Small intestine (tissue), 7 donors: ENCODE measurements at regions not wholly inside any gene's neighbourhood (a gene's known extent, or its start where the extent isn't known, plus 50 kb on each side); places are given as distances from the start of the nearest gene placed in this dataset.
A peak's percentile ranks its signal among the peaks of the same experiment; 100 is the strongest.

Experiments
- DNase-seq, 2 donors: peaks; one replicate each; pipeline versions ENCODE4 v3.0.0 to v3.0.0-alpha.2; 2013
- FAIRE-seq: peaks from 2 replicates; lab custom pipeline; 2012; peaks lifted over from hg19 to GRCh38; lab: Jason Lieb, UNC
- H3K27ac ChIP-seq, 3 donors: one replicate each; pipeline ENCODE4 v1.5.1; 2013; ENCODE audit warnings: low read length in 2 of 3, mild to moderate bottlenecking in 2 of 3, control low read depth in 1 of 3, inconsistent platforms in 1 of 3, low read depth in 1 of 3, moderate library complexity in 1 of 3
- H3K27me3 ChIP-seq, 3 donors: one replicate each; pipeline ENCODE4 v1.6.1; 2013; ENCODE audit warnings: low read length in 3 of 3, inconsistent platforms in 1 of 3; ENCODE audit not compliant: control insufficient read depth in 3 of 3, insufficient read depth in 3 of 3
- H3K36me3 ChIP-seq, 3 donors: one replicate each; pipeline ENCODE4 v1.6.1; 2013; ENCODE audit warnings: low read length in 3 of 3, inconsistent platforms in 1 of 3, low read depth in 1 of 3, mild to moderate bottlenecking in 1 of 3, moderate library complexity in 1 of 3; ENCODE audit not compliant: control insufficient read depth in 3 of 3, insufficient read depth in 2 of 3
- H3K4me1 ChIP-seq, 3 donors: one replicate each; pipeline ENCODE4 v1.6.1; 2013; ENCODE audit warnings: low read length in 2 of 3, inconsistent platforms in 1 of 3, low read depth in 1 of 3, mild to moderate bottlenecking in 1 of 3, moderate library complexity in 1 of 3; ENCODE audit not compliant: control insufficient read depth in 3 of 3, insufficient read depth in 2 of 3
- H3K4me3 ChIP-seq, 3 donors: one replicate each; pipeline ENCODE4 v1.5.1; 2013; ENCODE audit warnings: low read length in 3 of 3, control low read depth in 1 of 3, inconsistent platforms in 1 of 3, low read depth in 1 of 3, mild to moderate bottlenecking in 1 of 3, moderate library complexity in 1 of 3
- H3K9me3 ChIP-seq, 2 donors: one replicate each; pipeline ENCODE4 v1.6.1; 2013; ENCODE audit warnings: low read depth in 1 of 2, low read length in 1 of 2; ENCODE audit not compliant: control insufficient read depth in 2 of 2, insufficient read depth in 1 of 2
- WGBS, 3 donors: extraction: QIAGEN DNeasy Blood & Tissue Kit; methylation state at CpG; one replicate each; pipeline ENCODE4 v1.1.7; 2013; 5-methylcytosine and 5-hydroxymethylcytosine counted together
- donor health status: healthy with polysubstance abuse.
- donor health status: control.
- donor health status: control.
- donor health status: Bipolar disorder and iron deficiency.
- donor health status: healthy.

DNA sequence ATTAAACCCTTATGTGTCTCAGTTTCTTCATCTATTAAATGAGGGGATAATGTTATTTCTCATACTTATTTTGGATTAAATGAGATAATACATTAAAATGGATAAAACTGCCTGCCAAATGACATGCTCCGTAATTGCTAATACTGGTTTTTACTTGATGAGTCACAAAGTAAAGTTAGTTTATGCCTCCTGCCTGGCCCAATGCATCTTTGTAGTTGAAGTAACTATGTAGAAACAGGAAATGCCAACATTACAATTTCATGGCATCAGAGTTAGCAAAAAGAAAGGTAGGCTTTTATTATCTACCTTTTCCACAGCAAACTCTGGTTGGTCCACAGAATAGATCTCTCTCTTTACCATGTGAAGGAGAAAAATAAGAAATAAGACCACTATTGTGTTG, 214.5 kb downstream of the TBX15 start:
- FAIRE-seq (no peak), DNase-seq (no peak)
- no peaks in the 10 kb centered on the region for H3K9me3 ChIP-seq
- 66 to 79% (median 78%) methylated on average over 1 of the region's 1 CpG for WGBS, 3 donors
- no peak overlapping the region for H3K4me3 ChIP-seq
- no peaks in the 10 kb centered on the region for H3K27me3 ChIP-seq
- no peak overlapping the region for H3K27ac ChIP-seq
- H3K36me3 ChIP-seq = no peaks in the 10 kb centered on the region
- no peaks in the 10 kb centered on the region for H3K4me1 ChIP-seq

DNA sequence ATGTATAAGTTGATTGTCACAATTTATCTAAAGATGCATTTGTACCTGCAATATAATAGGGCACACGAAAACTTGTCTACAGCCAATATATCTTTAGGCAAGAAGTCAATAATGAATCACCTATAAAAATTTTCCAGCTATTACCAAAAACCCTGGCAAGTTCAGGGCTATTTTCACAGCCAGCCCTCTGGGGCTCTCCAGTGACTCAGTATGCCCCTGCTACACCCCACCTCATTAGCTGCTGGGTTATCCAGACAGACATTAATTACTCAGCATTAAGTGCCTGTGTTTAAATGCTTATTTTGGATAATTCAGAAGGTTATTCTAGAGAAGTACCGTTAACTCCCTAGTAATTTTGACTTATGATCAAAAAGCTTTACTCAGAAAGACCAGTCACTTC, 220.2 kb downstream of the TBX15 start:
- Histone ChIP-seq H3K27me3 (no peaks in the 10 kb centered on the region), H3K36me3 (no peaks in the 10 kb centered on the region), H3K4me1 (no peaks in the 10 kb centered on the region), H3K4me3 (no peak overlapping the region), H3K27ac (no peak overlapping the region), H3K9me3 (no peaks in the 10 kb centered on the region)
- 65 to 72% (median 67%) methylated on average over 2 of the region's 2 CpGs for whole genome bisulfite sequencing, 3 donors
- FAIRE-seq (no peak), DNase-seq (no peak)

DNA sequence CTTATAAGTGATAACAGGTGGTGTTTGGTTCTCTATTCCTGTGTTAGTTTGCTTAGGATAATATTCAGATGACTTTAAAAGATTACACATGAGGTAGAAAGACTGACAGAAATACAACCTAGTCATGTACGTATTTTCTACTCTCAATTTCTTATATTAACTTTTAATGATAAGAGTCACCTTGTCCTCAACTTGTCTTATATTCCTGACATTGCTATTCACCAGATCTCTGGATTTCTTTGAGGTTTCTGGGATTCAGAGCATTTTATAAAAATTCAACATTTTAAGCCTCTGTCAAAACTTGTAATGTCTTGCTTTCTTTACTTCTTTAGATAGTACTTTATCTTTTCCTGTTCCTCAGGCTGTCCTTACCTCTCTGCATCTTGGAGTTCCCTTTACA, 234.2 kb downstream of the TBX15 start:
- Histone ChIP-seq H3K36me3 (no peaks in the 10 kb centered on the region), H3K4me1 (no peaks in the 10 kb centered on the region), H3K27ac (no peak overlapping the region), H3K4me3 (no peak overlapping the region), H3K9me3 (no peaks in the 10 kb centered on the region), H3K27me3 (no peaks in the 10 kb centered on the region)
- DNase-seq (no peak), FAIRE-seq (no peak)
- WGBS, 3 donors = 46 to 55% (median 52%) methylated on average over 1 of the region's 1 CpG

DNA sequence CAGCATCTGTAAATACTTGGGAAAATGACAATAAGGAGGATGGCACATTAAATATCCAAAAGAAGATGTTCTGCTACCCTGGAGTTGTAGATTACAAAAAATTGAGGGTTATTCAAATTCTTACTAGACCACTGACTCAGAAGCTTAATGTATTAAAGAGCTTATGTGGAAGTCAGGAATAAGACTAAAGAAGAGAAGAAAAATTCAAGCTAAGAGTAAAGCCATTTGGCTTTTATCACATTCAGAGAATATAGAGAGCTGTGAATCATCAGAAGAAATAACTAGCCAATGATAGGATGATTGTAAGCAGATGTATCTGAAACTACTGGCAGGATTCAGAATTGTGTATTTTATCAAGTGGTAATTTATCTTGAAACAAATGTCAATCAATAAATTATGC, 237.0 kb downstream of the TBX15 start:
- H3K36me3 ChIP-seq = no peaks in the 10 kb centered on the region
- no peak overlapping the region for H3K4me3 ChIP-seq
- FAIRE-seq (no peak), DNase-seq (no peak)
- no peak overlapping the region for H3K27ac ChIP-seq
- H3K9me3 ChIP-seq = no peaks in the 10 kb centered on the region
- H3K4me1 ChIP-seq = no peaks in the 10 kb centered on the region
- H3K27me3 ChIP-seq = no peaks in the 10 kb centered on the region

DNA sequence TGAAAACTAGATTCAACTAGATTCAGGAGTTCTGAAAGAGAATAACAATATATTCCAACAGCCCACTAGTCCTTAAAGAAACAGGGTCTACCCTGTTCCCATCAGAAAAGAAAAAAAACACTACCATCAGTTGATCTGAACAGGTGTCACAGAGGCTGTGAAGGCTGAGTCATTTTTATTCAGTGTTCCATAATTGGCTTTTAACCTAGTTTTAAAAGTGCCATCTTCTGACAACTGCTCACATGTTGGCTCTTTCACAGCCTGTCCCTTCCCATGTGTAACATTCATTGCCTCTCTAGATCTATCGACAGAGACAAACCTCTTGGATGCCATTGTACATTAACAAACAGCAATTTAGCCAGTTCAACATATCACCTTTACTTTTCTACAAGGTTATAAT, 243.7 kb downstream of the TBX15 start:
- no peak for FAIRE-seq
- 88 to 94% (median 88%) methylated on average over 1 of the region's 1 CpG for WGBS, 3 donors

DNA sequence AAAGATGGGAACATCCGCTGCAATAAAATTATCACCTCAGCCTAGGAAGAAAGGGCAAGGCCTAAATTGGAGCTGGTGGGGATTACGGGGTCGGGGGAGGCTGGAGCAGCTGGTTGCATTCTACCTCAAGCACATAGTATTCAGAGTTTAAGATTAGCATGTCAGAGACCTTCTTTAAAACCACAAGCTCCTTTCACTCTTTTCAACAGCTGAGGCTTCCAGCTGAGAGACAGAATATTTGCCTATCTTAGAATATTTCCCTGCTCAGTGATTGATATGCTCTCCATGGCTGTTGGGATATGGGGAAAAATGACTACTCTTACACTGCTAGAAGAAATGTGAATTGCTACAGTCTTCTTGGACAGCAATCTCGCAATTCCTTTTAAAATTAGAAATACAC, 248.6 kb downstream of the TBX15 start:
- Histone ChIP-seq H3K4me3 (no peak overlapping the region), H3K27ac (no peak overlapping the region), H3K9me3 (no peaks in the 10 kb centered on the region), H3K27me3 (no peaks in the 10 kb centered on the region), H3K36me3 (no peaks in the 10 kb centered on the region), H3K4me1 (no peaks in the 10 kb centered on the region)
- FAIRE-seq = no peak
- no peak for DNase-seq
- 49 to 60% (median 50%) methylated on average over 4 of the region's 4 CpGs for WGBS, 3 donors

More for the DNA sequence above, 243.7 kb downstream of the TBX15 start:
- Histone ChIP-seq H3K27me3 (no peaks in the 10 kb centered on the region), H3K36me3 (no peaks in the 10 kb centered on the region), H3K4me3 (no peak overlapping the region), H3K4me1 (no peaks in the 10 kb centered on the region), H3K27ac (no peak overlapping the region), H3K9me3 (no peaks in the 10 kb centered on the region)
- no peak for DNase-seq

DNA sequence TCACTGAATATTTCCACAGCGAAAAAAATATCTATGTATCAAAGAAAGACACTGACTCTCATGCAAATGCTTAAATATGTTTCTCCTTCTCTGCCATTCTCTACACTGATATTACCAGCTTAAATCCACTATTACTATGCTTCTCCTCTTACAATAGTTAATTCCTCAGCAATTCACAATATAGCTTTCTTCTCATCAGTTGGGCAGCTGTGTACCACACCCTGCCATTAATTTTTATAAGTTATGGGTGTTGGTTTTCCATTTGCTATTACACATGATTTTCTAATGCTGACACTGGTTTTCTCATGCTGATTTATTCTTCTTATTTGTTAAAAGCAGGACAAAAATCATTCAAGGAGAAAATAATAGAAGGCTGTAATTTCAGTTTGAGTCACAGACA, 251.8 kb downstream of the TBX15 start:
- no peaks in the 10 kb centered on the region for H3K9me3 ChIP-seq
- H3K36me3 ChIP-seq = no peaks in the 10 kb centered on the region
- no peaks in the 10 kb centered on the region for H3K4me1 ChIP-seq
- no peaks in the 10 kb centered on the region for H3K27me3 ChIP-seq
- no peak overlapping the region for H3K4me3 ChIP-seq
- WGBS, 3 donors = 96 to 100% (median 100%) methylated on average over 1 of the region's 1 CpG
- DNase-seq = no peak
- no peak overlapping the region for H3K27ac ChIP-seq
- no peak for FAIRE-seq

DNA sequence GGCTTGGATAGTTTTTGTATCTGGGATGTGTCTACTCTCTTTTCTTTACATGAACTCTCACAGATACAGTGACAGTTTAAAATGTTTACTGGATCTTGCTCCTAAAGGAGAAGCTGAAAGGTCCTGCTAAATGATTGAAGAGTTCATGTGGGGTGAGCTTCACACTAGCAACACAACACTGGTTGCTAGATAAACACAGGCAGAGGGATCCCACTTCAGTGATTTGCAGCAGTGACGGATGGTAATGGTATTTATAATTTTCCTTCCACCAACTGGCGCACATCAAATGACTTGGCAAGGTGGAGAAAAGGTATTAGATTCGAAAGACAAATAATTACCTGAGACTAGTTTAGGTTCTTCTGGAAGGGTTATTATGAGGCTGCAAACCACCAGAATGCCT, 270.2 kb downstream of the TBX15 start:
- Histone ChIP-seq H3K9me3 (no peaks in the 10 kb centered on the region), H3K27me3 (no peaks in the 10 kb centered on the region), H3K4me1 (no peaks in the 10 kb centered on the region), H3K27ac (no peak overlapping the region), H3K36me3 (no peaks in the 10 kb centered on the region), H3K4me3 (no peak overlapping the region)
- WGBS, 3 donors = 61 to 80% (median 76%) methylated on average over 3 of the region's 3 CpGs
- FAIRE-seq (no peak), DNase-seq (no peak)

DNA sequence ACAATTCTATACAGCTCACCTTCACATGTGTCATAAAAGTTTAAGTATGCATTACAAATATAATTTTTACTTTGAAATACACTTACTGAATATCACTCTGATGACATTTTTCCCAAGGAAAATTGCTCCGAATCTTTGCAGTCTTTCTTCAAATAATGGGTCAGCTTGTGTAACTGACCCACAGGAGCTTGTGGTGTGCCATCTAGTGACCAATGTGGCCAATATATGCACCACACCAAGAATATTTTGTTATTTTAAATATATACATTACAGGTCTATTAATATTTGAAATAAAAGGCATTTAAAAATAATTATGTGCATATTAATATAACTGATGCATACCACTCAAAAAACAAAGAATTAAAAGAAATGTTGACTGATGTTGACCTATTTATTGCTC, 271.4 kb downstream of the TBX15 start:
- Histone ChIP-seq H3K4me1 (no peaks in the 10 kb centered on the region), H3K9me3 (no peaks in the 10 kb centered on the region), H3K27ac (no peak overlapping the region), H3K27me3 (no peaks in the 10 kb centered on the region), H3K4me3 (no peak overlapping the region), H3K36me3 (no peaks in the 10 kb centered on the region)
- FAIRE-seq = no peak
- DNase-seq = peak in 1 of 2 donors; percentile 7
- WGBS, 3 donors = 69 to 78% (median 74%) methylated on average over 1 of the region's 1 CpG
